ENCODE measurements at regions not wholly inside any gene's neighbourhood (a gene's known extent, or its start where the extent isn't known, plus 50 kb on each side); places are given as distances from the start of the nearest gene placed in this dataset.
"Not testable (repeated sequence)": the region's sequence is repeated elsewhere in the genome, so short reads cannot be mapped to it uniquely, and the experiment has no call there.

- Histone ChIP-seq H3K9me3 (no peaks in the 10 kb centered on the region), H3K36me3 (no peaks in the 10 kb centered on the region), H3K27ac (no peak overlapping the region), H3K27me3 (no peaks in the 10 kb centered on the region), H3K4me1 (no peaks in the 10 kb centered on the region), H3K4me3 (no peak overlapping the region), H3K9ac (ENCODE audit: low read depth in 2 of 2, low read length in 2 of 2) (no peak overlapping the region)
- TF ChIP-seq CTCF (IDR thresholded peaks at IDR 0.05): no peak
- DNase-seq: no peak
- intact Hi-C loops (cut with DNase I): no loop called here
These were observed 192.6 kb downstream of the DLEU7 start for GRCh38 chr13:50650592-50651504.

GRCh38 chr13:50651922-50652321 is 191.6 kb downstream of the DLEU7 start:
- no peak for TF ChIP-seq CTCF (IDR thresholded peaks at IDR 0.05)
- no peaks in the 10 kb centered on the region for H3K9me3 ChIP-seq
- no peak overlapping the region for H3K27ac ChIP-seq
- no peak for DNase-seq
- intact Hi-C loops (cut with DNase I): no loop called here
- H3K27me3 ChIP-seq: no peaks in the 10 kb centered on the region
- no peak overlapping the region for H3K4me3 ChIP-seq
- H3K9ac ChIP-seq (ENCODE audit: low read depth in 2 of 2, low read length in 2 of 2): no peak overlapping the region
- H3K36me3 ChIP-seq: no peaks in the 10 kb centered on the region
- H3K4me1 ChIP-seq: no peaks in the 10 kb centered on the region

GRCh38 chr13:50654331-50654730 is 189.2 kb downstream of the DLEU7 start:
- Histone ChIP-seq H3K36me3 (no peaks in the 10 kb centered on the region), H3K4me3 (no peak overlapping the region), H3K27ac (no peak overlapping the region), H3K9me3 (no peaks in the 10 kb centered on the region), H3K9ac (ENCODE audit: low read depth in 2 of 2, low read length in 2 of 2) (no peak overlapping the region), H3K27me3 (no peaks in the 10 kb centered on the region), H3K4me1 (no peaks in the 10 kb centered on the region)
- intact Hi-C loops (cut with DNase I): no loop called here
- no peak for DNase-seq
- TF ChIP-seq CTCF (IDR thresholded peaks at IDR 0.05): no peak

- H3K27me3 ChIP-seq; DNase-seq; H3K27ac ChIP-seq; H3K4me1 ChIP-seq; H3K4me3 ChIP-seq; H3K9me3 ChIP-seq; intact Hi-C loops (cut with DNase I); H3K9ac ChIP-seq (ENCODE audit: low read depth in 2 of 2, low read length in 2 of 2); H3K36me3 ChIP-seq: not testable (repeated sequence)
These were observed 181.6 kb downstream of the DLEU7 start for GRCh38 chr13:50661881-50662280.

- no peak for TF ChIP-seq CTCF (IDR thresholded peaks at IDR 0.05)
- intact Hi-C loops (cut with DNase I): no loop called here
- H3K9ac ChIP-seq (ENCODE audit: low read depth in 2 of 2, low read length in 2 of 2): no peak overlapping the region
These were observed 178.5 kb downstream of the DLEU7 start for GRCh38 chr13:50664951-50665350.

GRCh38 chr13:50668049-50668448 is 175.4 kb downstream of the DLEU7 start:
- H3K4me1 ChIP-seq: no peaks in the 10 kb centered on the region
- no peaks in the 10 kb centered on the region for H3K9me3 ChIP-seq
- DNase-seq: no peak
- no peak overlapping the region for H3K9ac ChIP-seq (ENCODE audit: low read depth in 2 of 2, low read length in 2 of 2)
- H3K27me3 ChIP-seq: no peaks in the 10 kb centered on the region
- no peak for TF ChIP-seq CTCF (IDR thresholded peaks at IDR 0.05)
- no peak overlapping the region for H3K4me3 ChIP-seq
- H3K27ac ChIP-seq: no peak overlapping the region
- intact Hi-C loops (cut with DNase I): no loop called here
- no peaks in the 10 kb centered on the region for H3K36me3 ChIP-seq

More at GRCh38 chr13:50664951-50665350, 178.5 kb downstream of the DLEU7 start:
- DNase-seq: no peak
- H3K4me1 ChIP-seq: no peaks in the 10 kb centered on the region
- no peaks in the 10 kb centered on the region for H3K27me3 ChIP-seq
- no peaks in the 10 kb centered on the region for H3K9me3 ChIP-seq
- no peak overlapping the region for H3K4me3 ChIP-seq
- H3K36me3 ChIP-seq: no peaks in the 10 kb centered on the region
- H3K27ac ChIP-seq: no peak overlapping the region

All from colonic mucosa (tissue), 4 donors.